A549 (cell line): ENCODE measurements at regions not wholly inside any gene's neighbourhood (a gene's known extent, or its start where the extent isn't known, plus 50 kb on each side); places are given as distances from the start of the nearest gene placed in this dataset.

Experiments used
- CHD2 ChIP-seq: fragments of 150-350 bp; IDR thresholded peaks from 2 replicates; pipeline ENCODE4 v1.6.1; 2014; ENCODE audit warnings: low read length; ENCODE audit not compliant: partially characterized antibody
- EHMT2 ChIP-seq: fragments of 200-600 bp; sonication (generic); IDR thresholded peaks from 2 replicates; pipeline ENCODE4 v1.6.1; 2016; ENCODE audit warnings: antibody characterized with exemption, low read depth, mild to moderate bottlenecking, moderate library complexity
- HOXB13 ChIP-seq: fragments of 250-450 bp; sonication (Bioruptor Pico); IDR thresholded peaks from 2 replicates; pipeline ENCODE4 v1.5.0; 2020; ENCODE audit warnings: low read depth, mild to moderate bottlenecking, moderate library complexity
- POLR2A ChIP-seq: IDR thresholded peaks from 2 replicates; pipeline ENCODE4 v1.6.1; 2012; ENCODE audit warnings: mild to moderate bottlenecking, low read length
- POLR2AphosphoS2 ChIP-seq: conservative IDR thresholded peaks from 2 replicates; pipeline ENCODE4 v1.6.1; 2012; ENCODE audit warnings: low read length, improper control_type of control experiment, inconsistent platforms

GRCh38 chr16:51261919-51262318, 110.8 kb upstream of the SALL1 start:
- TF ChIP-seq POLR2AphosphoS2, result no peak
- no peak for TF ChIP-seq POLR2A
- no peak for TF ChIP-seq EHMT2
- no peak for TF ChIP-seq CHD2
- no peak for TF ChIP-seq HOXB13
